ENCODE measurements at regions not wholly inside any gene's neighbourhood (a gene's known extent, or its start where the extent isn't known, plus 50 kb on each side); places are given as distances from the start of the nearest gene placed in this dataset.

- no peak for DNase-seq (ENCODE audit: low spot score)
These were observed 380.3 kb downstream of the AASDHPPT start for GRCh38 chr11:106457727-106458126.

- no peak for DNase-seq (ENCODE audit: low spot score)
These were observed 381.7 kb downstream of the AASDHPPT start for GRCh38 chr11:106459135-106459534.

GRCh38 chr11:106461148-106461691 lies 383.8 kb downstream of the AASDHPPT start:
- no peak for DNase-seq (ENCODE audit: low spot score)

- DNase-seq (ENCODE audit: low spot score) = no peak
These were observed 384.5 kb downstream of the AASDHPPT start for GRCh38 chr11:106461839-106462545.

GRCh38 chr11:106463154-106463553 lies 385.7 kb downstream of the AASDHPPT start:
- DNase-seq (ENCODE audit: low spot score) = no peak

GRCh38 chr11:106463796-106464201 lies 386.3 kb downstream of the AASDHPPT start:
- DNase-seq (ENCODE audit: low spot score) = no peak

GRCh38 chr11:106464728-106465127 lies 387.3 kb downstream of the AASDHPPT start:
- DNase-seq (ENCODE audit: low spot score) = no peak

- peak; percentile 62 for DNase-seq (ENCODE audit: low spot score)
These were observed 389.1 kb downstream of the AASDHPPT start for GRCh38 chr11:106466521-106467080.

GRCh38 chr11:106467501-106467900 lies 390.0 kb downstream of the AASDHPPT start:
- DNase-seq (ENCODE audit: low spot score) = no peak

- peak; percentile 16 for DNase-seq (ENCODE audit: low spot score)
These were observed 390.6 kb downstream of the AASDHPPT start for GRCh38 chr11:106468086-106468485.

GRCh38 chr11:106468531-106468930 lies 391.1 kb downstream of the AASDHPPT start:
- no peak for DNase-seq (ENCODE audit: low spot score)

- no peak for DNase-seq (ENCODE audit: low spot score)
These were observed 392.8 kb downstream of the AASDHPPT start for GRCh38 chr11:106470230-106470629.

- no peak for DNase-seq (ENCODE audit: low spot score)
These were observed 393.8 kb downstream of the AASDHPPT start for GRCh38 chr11:106471276-106471675.

- no peak for DNase-seq (ENCODE audit: low spot score)
These were observed 395.7 kb downstream of the AASDHPPT start for GRCh38 chr11:106473089-106473722.

GRCh38 chr11:106474274-106474673 lies 396.8 kb downstream of the AASDHPPT start:
- DNase-seq (ENCODE audit: low spot score) = no peak

- no peak for DNase-seq (ENCODE audit: low spot score)
These were observed 397.7 kb downstream of the AASDHPPT start for GRCh38 chr11:106475181-106475580.

- DNase-seq (ENCODE audit: low spot score) = no peak
These were observed 400.3 kb downstream of the AASDHPPT start for GRCh38 chr11:106477776-106478175.

- DNase-seq (ENCODE audit: low spot score) = no peak
These were observed 402.2 kb downstream of the AASDHPPT start for GRCh38 chr11:106479646-106480045.

- DNase-seq (ENCODE audit: low spot score) = no peak
These were observed 403.2 kb downstream of the AASDHPPT start for GRCh38 chr11:106480581-106481190.

- DNase-seq (ENCODE audit: low spot score) = peak; percentile 84
These were observed 405.7 kb downstream of the AASDHPPT start for GRCh38 chr11:106482917-106483785.

- no peak for DNase-seq (ENCODE audit: low spot score)
These were observed 414.3 kb downstream of the AASDHPPT start for GRCh38 chr11:106491751-106492150.
